ENCODE measurements at regions not wholly inside any gene's neighbourhood (a gene's known extent, or its start where the extent isn't known, plus 50 kb on each side); places are given as distances from the start of the nearest gene placed in this dataset.

- no peaks in the 10 kb centered on the region for H4K20me1 ChIP-seq (ENCODE audit: insufficient read depth)
- no peaks in the 10 kb centered on the region for H3K27me3 ChIP-seq (ENCODE audit: insufficient read depth, low read depth)
- peak; percentile 61 for TF ChIP-seq CTCF (conservative IDR thresholded peaks at IDR 0.05; ENCODE audit: low read depth, low read length)
- H3K9ac ChIP-seq: no peak overlapping the region
- H2AFZ ChIP-seq (ENCODE audit: low read depth): no peak overlapping the region
- H3K27ac ChIP-seq: no peak overlapping the region
- H3K4me3 ChIP-seq (IDR thresholded peaks at IDR 0.05; ENCODE audit: insufficient read depth, low read depth, low read length): no peak overlapping the region
- no peaks in the 10 kb centered on the region for H3K36me3 ChIP-seq (ENCODE audit: insufficient read depth)
- peaks cover 4% of the 10 kb centered on the region for H3K4me1 ChIP-seq (ENCODE audit: low read depth, poor library complexity, severe bottlenecking)
- no peaks in the 10 kb centered on the region for H3K79me2 ChIP-seq (ENCODE audit: insufficient read depth, low read depth)
- H3K4me2 ChIP-seq: no peak overlapping the region
These were observed 445.4 kb downstream of the BCOR start for GRCh38 chrX:39652336-39652735.

GRCh38 chrX:39653691-39654090 lies 444.1 kb downstream of the BCOR start:
- Histone ChIP-seq H3K79me2 (ENCODE audit: insufficient read depth, low read depth) (no peaks in the 10 kb centered on the region), H3K36me3 (ENCODE audit: insufficient read depth) (no peaks in the 10 kb centered on the region), H3K27me3 (ENCODE audit: insufficient read depth, low read depth) (no peaks in the 10 kb centered on the region), H3K4me1 (ENCODE audit: low read depth, poor library complexity, severe bottlenecking) (peaks cover 4% of the 10 kb centered on the region), H2AFZ (ENCODE audit: low read depth) (no peak overlapping the region), H3K27ac (no peak overlapping the region), H3K4me3 (IDR thresholded peaks at IDR 0.05; ENCODE audit: insufficient read depth, low read depth, low read length) (no peak overlapping the region), H3K4me2 (no peak overlapping the region), H4K20me1 (ENCODE audit: insufficient read depth) (no peaks in the 10 kb centered on the region), H3K9ac (no peak overlapping the region)
- no peak for TF ChIP-seq CTCF (conservative IDR thresholded peaks at IDR 0.05; ENCODE audit: low read depth, low read length)

GRCh38 chrX:39654183-39654925 lies 443.4 kb downstream of the BCOR start:
- Histone ChIP-seq H3K4me2 (no peak overlapping the region), H3K36me3 (ENCODE audit: insufficient read depth) (no peaks in the 10 kb centered on the region), H3K4me1 (ENCODE audit: low read depth, poor library complexity, severe bottlenecking) (peaks cover 4% of the 10 kb centered on the region), H3K79me2 (ENCODE audit: insufficient read depth, low read depth) (no peaks in the 10 kb centered on the region), H4K20me1 (ENCODE audit: insufficient read depth) (no peaks in the 10 kb centered on the region), H3K9ac (no peak overlapping the region), H3K27me3 (ENCODE audit: insufficient read depth, low read depth) (no peaks in the 10 kb centered on the region), H3K27ac (no peak overlapping the region), H3K4me3 (IDR thresholded peaks at IDR 0.05; ENCODE audit: insufficient read depth, low read depth, low read length) (no peak overlapping the region), H2AFZ (ENCODE audit: low read depth) (no peak overlapping the region)
- no peak for TF ChIP-seq CTCF (conservative IDR thresholded peaks at IDR 0.05; ENCODE audit: low read depth, low read length)

GRCh38 chrX:39654952-39655351 lies 442.8 kb downstream of the BCOR start:
- Histone ChIP-seq H3K4me3 (IDR thresholded peaks at IDR 0.05; ENCODE audit: insufficient read depth, low read depth, low read length) (no peak overlapping the region), H3K4me2 (no peak overlapping the region), H3K79me2 (ENCODE audit: insufficient read depth, low read depth) (no peaks in the 10 kb centered on the region), H3K36me3 (ENCODE audit: insufficient read depth) (no peaks in the 10 kb centered on the region), H3K4me1 (ENCODE audit: low read depth, poor library complexity, severe bottlenecking) (peaks cover 4% of the 10 kb centered on the region), H3K27me3 (ENCODE audit: insufficient read depth, low read depth) (no peaks in the 10 kb centered on the region), H3K9ac (no peak overlapping the region), H4K20me1 (ENCODE audit: insufficient read depth) (no peaks in the 10 kb centered on the region), H3K27ac (no peak overlapping the region), H2AFZ (ENCODE audit: low read depth) (no peak overlapping the region)
- TF ChIP-seq CTCF (conservative IDR thresholded peaks at IDR 0.05; ENCODE audit: low read depth, low read length): no peak
